ENCODE measurements at regions not wholly inside any gene's neighbourhood (a gene's known extent, or its start where the extent isn't known, plus 50 kb on each side); places are given as distances from the start of the nearest gene placed in this dataset.
"Not testable (repeated sequence)": the region's sequence is repeated elsewhere in the genome, so short reads cannot be mapped to it uniquely, and the experiment has no call there.

DNA sequence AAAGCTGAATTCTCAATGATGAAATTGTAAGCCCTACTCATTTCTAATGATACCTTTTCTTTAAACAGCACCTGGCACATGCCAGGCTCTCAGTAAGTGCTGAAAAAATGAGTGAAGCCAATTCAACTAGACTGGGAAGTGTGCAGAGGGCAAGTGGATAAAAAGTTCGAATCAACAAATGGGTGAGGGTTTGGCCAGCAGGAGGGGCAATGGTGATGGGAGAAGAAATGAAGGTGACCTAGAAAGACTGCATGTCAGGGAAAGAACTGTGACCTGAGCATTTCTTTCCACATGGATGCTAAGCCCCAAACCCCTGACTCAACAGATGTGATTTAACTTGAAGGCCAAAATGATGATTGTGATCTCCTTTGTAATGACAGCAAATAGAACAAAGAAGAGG is 54.6 kb downstream of the DKK1 start:
- in situ Hi-C loops (cut with MboI; ENCODE audit: low sequenced_read_pairs, unreplicated experiment) = no loop called here
- no peak for DNase-seq (ENCODE audit: low spot score)
- TF ChIP-seq, protein P1, sequence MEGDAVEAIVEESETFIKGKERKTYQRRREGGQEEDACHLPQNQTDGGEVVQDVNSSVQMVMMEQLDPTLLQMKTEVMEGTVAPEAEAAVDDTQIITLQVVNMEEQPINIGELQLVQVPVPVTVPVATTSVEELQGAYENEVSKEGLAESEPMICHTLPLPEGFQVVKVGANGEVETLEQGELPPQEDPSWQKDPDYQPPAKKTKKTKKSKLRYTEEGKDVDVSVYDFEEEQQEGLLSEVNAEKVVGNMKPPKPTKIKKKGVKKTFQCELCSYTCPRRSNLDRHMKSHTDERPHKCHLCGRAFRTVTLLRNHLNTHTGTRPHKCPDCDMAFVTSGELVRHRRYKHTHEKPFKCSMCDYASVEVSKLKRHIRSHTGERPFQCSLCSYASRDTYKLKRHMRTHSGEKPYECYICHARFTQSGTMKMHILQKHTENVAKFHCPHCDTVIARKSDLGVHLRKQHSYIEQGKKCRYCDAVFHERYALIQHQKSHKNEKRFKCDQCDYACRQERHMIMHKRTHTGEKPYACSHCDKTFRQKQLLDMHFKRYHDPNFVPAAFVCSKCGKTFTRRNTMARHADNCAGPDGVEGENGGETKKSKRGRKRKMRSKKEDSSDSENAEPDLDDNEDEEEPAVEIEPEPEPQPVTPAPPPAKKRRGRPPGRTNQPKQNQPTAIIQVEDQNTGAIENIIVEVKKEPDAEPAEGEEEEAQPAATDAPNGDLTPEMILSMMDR (IDR thresholded peaks at IDR 0.05; ENCODE audit: borderline replicate concordance, control extremely low read depth, extremely low read depth, insufficient read depth, missing control alignments) = no peak

DNA sequence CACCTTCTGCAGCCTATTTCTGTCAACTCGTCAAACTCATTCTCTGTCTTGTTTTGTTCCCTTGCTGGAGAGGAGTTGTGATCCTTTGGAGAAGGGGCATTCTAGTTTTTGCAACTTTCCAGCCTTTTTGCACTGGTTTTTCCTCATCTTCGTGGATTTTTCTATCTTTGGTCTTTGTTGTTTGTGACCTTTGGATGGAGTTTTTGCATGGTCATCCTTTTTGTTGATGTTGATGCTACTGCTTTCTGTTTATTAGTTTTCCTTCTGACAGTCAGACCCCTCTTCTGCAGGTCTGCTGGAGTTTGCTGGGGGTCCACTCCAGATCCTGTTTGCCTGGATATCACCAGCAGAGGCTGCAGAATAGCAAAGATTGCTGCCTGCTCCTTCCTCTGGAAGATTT is 60.1 kb downstream of the DKK1 start:
- DNase-seq (ENCODE audit: low spot score); in situ Hi-C loops (cut with MboI; ENCODE audit: low sequenced_read_pairs, unreplicated experiment): not testable (repeated sequence)

DNA sequence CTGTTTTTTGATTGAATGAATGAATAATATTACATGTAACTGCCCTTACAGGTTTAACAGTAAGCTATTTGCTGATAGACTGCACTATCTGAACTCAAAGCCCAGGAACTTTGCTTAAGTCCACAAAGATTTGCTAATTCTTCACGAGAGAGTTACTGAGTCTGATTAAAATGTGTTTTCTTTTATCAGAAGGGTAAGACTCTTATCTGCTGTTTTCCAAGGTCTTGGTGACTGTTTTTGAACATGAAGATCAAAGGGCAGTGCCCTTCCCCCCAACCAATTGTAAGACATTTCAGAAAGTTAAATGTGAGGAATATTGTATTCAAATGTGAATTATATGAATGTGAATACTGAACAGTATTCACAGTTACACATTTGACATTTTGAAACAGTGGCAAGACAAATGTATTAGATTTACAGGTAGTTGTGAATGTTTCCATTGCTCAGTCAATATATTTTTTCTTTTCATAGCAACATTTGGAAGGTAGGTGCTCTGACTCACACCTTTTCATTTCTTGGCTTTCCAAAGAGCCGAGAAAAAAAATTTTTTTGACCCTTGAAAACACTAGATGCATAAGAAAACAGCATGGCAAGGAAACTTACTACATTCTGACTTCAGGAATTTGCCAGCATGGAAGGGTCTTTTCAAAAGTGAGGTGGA is 62.7 kb downstream of the DKK1 start:
- no peak for DNase-seq (ENCODE audit: low spot score)
- TF ChIP-seq, protein P1 (IDR thresholded peaks at IDR 0.05; ENCODE audit: borderline replicate concordance, control extremely low read depth, extremely low read depth, insufficient read depth, missing control alignments) = no peak
- in situ Hi-C loops (cut with MboI; ENCODE audit: low sequenced_read_pairs, unreplicated experiment) = no loop called here

DNA sequence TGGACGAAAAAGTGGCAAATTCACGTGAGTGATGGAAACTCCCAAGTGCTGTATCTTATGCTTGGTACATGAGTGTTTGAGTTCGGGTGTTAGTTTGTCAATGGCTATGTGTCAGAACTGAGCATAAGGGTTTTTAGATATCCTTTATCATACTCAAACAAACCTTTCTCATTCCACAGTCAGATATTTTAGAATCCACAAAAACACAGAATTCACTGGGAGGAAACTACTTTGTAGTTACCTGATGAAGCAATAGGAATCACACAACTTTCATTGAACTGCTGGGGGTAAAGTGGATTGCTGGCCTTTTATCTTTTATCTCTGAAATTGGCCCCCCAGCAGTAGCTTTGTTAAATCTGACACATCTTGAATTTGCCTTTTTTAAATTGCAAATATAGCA is 64.0 kb downstream of the DKK1 start:
- TF ChIP-seq, protein P1 (IDR thresholded peaks at IDR 0.05; ENCODE audit: borderline replicate concordance, control extremely low read depth, extremely low read depth, insufficient read depth, missing control alignments) = no peak
- in situ Hi-C loops (cut with MboI; ENCODE audit: low sequenced_read_pairs, unreplicated experiment) = no loop called here
- DNase-seq (ENCODE audit: low spot score) = no peak

DNA sequence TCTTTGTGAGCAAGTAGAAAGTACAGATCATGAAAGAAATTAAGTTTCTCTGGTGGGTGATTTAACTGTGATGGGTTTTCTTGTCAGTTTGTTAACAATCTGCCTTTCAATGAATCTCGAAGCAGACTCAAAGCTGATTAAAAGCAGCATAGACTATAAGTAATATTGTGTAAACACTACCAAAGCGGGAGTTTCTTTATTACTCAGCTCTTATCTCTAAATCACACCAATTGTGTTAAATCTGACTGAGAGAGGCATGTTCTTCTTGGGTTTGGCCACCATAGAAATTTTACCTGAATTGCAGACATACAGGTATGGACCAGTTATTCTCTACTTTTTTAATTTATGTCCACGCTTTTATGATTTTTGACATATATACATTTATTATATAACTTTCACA is 65.2 kb downstream of the DKK1 start:
- in situ Hi-C loops (cut with MboI; ENCODE audit: low sequenced_read_pairs, unreplicated experiment) = no loop called here
- TF ChIP-seq, protein P1 (IDR thresholded peaks at IDR 0.05; ENCODE audit: borderline replicate concordance, control extremely low read depth, extremely low read depth, insufficient read depth, missing control alignments) = no peak
- no peak for DNase-seq (ENCODE audit: low spot score)

DNA sequence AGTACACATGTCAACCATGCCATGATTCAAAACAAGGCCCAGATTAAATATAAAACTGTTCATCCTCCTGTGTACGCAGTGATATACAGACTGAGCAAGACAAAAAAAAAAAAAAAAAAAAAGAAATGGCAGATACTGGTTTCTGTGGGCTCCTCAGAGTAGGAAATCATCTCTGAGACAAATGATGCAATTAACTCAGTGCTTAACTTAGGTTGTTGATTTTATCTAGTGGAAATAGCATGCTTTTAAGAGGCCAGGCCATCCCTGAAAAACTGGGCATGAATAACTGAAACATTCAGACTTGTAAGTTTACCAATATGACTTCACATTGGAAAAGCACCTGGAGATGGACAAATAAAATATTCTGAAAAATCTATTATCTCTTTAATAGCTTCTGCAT is 69.0 kb downstream of the DKK1 start:
- DNase-seq (ENCODE audit: low spot score) = no peak
- in situ Hi-C loops (cut with MboI; ENCODE audit: low sequenced_read_pairs, unreplicated experiment) = no loop called here
- TF ChIP-seq, protein P1 (IDR thresholded peaks at IDR 0.05; ENCODE audit: borderline replicate concordance, control extremely low read depth, extremely low read depth, insufficient read depth, missing control alignments) = no peak

DNA sequence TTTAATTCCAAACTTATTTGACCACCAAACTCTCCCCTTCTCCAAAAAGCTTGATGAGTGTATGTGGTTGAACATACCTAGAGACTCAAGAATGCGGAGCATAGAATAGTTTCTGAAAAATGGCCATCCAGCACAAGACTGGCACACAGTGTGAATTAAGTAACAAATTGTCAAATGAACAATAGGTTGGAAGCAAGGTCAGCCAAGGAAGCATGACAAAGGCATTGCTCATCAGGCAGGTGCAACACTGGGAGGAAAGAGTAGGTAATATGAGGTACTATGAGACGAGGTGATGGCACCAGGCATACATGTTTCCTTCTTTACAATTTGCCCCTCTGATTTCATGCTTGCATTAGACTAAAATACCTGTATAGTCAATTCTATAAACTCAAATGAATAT is 73.7 kb downstream of the DKK1 start:
- no peak for DNase-seq (ENCODE audit: low spot score)
- in situ Hi-C loops (cut with MboI; ENCODE audit: low sequenced_read_pairs, unreplicated experiment) = no loop called here

More for the DNA sequence above, 73.7 kb downstream of the DKK1 start:
- TF ChIP-seq, protein P1 (IDR thresholded peaks at IDR 0.05; ENCODE audit: borderline replicate concordance, control extremely low read depth, extremely low read depth, insufficient read depth, missing control alignments) = no peak
